MM.1S (cell line): ENCODE measurements at regions not wholly inside any gene's neighbourhood (a gene's known extent, or its start where the extent isn't known, plus 50 kb on each side); places are given as distances from the start of the nearest gene placed in this dataset.

ENCODE experiments used
- CTCF ChIP-seq: fragments of 300-600 bp; sonication (generic); IDR thresholded peaks from 2 replicates; pipeline ENCODE4 v1.5.1; 2016; ENCODE audit warnings: antibody characterized with exemption, low read length, mixed read lengths
- EZH2phosphoT487 ChIP-seq: fragments of 300-600 bp; sonication (generic); IDR thresholded peaks from 2 replicates; pipeline ENCODE4 v1.6.1; 2018; ENCODE audit warnings: antibody characterized with exemption, low read length

GRCh38 chrX:87376896-87377295, 140.7 kb upstream of the KLHL4 start:
- no peak for TF ChIP-seq CTCF
- TF ChIP-seq EZH2phosphoT487, result no peak
